ENCODE measurements at regions not wholly inside any gene's neighbourhood (a gene's known extent, or its start where the extent isn't known, plus 50 kb on each side); places are given as distances from the start of the nearest gene placed in this dataset.

- TF ChIP-seq, protein P1, sequence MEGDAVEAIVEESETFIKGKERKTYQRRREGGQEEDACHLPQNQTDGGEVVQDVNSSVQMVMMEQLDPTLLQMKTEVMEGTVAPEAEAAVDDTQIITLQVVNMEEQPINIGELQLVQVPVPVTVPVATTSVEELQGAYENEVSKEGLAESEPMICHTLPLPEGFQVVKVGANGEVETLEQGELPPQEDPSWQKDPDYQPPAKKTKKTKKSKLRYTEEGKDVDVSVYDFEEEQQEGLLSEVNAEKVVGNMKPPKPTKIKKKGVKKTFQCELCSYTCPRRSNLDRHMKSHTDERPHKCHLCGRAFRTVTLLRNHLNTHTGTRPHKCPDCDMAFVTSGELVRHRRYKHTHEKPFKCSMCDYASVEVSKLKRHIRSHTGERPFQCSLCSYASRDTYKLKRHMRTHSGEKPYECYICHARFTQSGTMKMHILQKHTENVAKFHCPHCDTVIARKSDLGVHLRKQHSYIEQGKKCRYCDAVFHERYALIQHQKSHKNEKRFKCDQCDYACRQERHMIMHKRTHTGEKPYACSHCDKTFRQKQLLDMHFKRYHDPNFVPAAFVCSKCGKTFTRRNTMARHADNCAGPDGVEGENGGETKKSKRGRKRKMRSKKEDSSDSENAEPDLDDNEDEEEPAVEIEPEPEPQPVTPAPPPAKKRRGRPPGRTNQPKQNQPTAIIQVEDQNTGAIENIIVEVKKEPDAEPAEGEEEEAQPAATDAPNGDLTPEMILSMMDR (IDR thresholded peaks at IDR 0.05; ENCODE audit: low read depth, low read length): no peak
- no peak overlapping the region for H3K27ac ChIP-seq
- no peak overlapping the region for H3K4me3 ChIP-seq
- H3K4me1 ChIP-seq (ENCODE audit: low read depth): peaks cover 7% of the 10 kb centered on the region
- no peaks in the 10 kb centered on the region for H3K36me3 ChIP-seq
- no peak for DNase-seq (ENCODE audit: low read depth in 1 of 2, low spot score in 1 of 2)
- H3K27me3 ChIP-seq: no peaks in the 10 kb centered on the region
- H3K9me3 ChIP-seq (ENCODE audit: low read depth): no peaks in the 10 kb centered on the region
Measured at GRCh38 chr5:173774271-173774761, 113.8 kb upstream of the CPEB4 start.

GRCh38 chr5:173775261-173776197 lies 112.6 kb upstream of the CPEB4 start:
- H3K9me3 ChIP-seq (ENCODE audit: low read depth): no peaks in the 10 kb centered on the region
- H3K27me3 ChIP-seq: no peaks in the 10 kb centered on the region
- TF ChIP-seq, protein P1 (IDR thresholded peaks at IDR 0.05; ENCODE audit: low read depth, low read length): no peak

DNA sequence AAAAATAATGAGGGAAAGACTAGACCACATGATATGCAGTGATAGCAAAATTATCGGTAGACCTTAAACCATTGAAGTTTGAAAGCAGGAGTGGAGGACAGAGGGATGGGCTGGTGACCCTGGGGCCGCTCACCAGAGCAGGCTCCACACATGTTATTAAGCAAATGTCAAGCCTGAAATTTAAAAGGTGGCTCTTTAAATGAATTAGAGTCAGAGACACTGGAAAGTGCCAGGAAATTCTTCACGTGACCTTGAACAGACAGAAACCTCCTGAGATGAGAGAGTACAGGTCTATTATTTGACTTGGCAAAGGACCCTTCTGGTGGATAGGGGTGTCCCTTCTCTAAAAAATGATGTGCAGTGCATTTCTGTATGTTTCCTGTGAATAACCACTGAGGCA lies 111.0 kb upstream of the CPEB4 start:
- TF ChIP-seq, protein P1 (IDR thresholded peaks at IDR 0.05; ENCODE audit: low read depth, low read length): no peak
- no peaks in the 10 kb centered on the region for H3K4me1 ChIP-seq (ENCODE audit: low read depth)
- no peak for DNase-seq (ENCODE audit: low read depth in 1 of 2, low spot score in 1 of 2)
- no peaks in the 10 kb centered on the region for H3K36me3 ChIP-seq
- H3K9me3 ChIP-seq (ENCODE audit: low read depth): no peaks in the 10 kb centered on the region
- no peak overlapping the region for H3K27ac ChIP-seq
- no peak overlapping the region for H3K4me3 ChIP-seq
- H3K27me3 ChIP-seq: no peaks in the 10 kb centered on the region

More at GRCh38 chr5:173775261-173776197, 112.6 kb upstream of the CPEB4 start:
- Histone ChIP-seq H3K4me1 (ENCODE audit: low read depth) (peaks cover 7% of the 10 kb centered on the region), H3K36me3 (no peaks in the 10 kb centered on the region), H3K4me3 (no peak overlapping the region), H3K27ac (no peak overlapping the region)
- no peak for DNase-seq (ENCODE audit: low read depth in 1 of 2, low spot score in 1 of 2)

- Histone ChIP-seq H3K9me3 (ENCODE audit: low read depth) (no peaks in the 10 kb centered on the region), H3K36me3 (no peaks in the 10 kb centered on the region), H3K27ac (no peak overlapping the region), H3K4me1 (ENCODE audit: low read depth) (no peaks in the 10 kb centered on the region), H3K27me3 (no peaks in the 10 kb centered on the region), H3K4me3 (no peak overlapping the region)
- no peak for DNase-seq (ENCODE audit: low read depth in 1 of 2, low spot score in 1 of 2)
- TF ChIP-seq, protein P1 (IDR thresholded peaks at IDR 0.05; ENCODE audit: low read depth, low read length): no peak
Measured at GRCh38 chr5:173777674-173778073, 110.5 kb upstream of the CPEB4 start.

- no peaks in the 10 kb centered on the region for H3K4me1 ChIP-seq (ENCODE audit: low read depth)
- TF ChIP-seq, protein P1 (IDR thresholded peaks at IDR 0.05; ENCODE audit: low read depth, low read length): no peak
- H3K27me3 ChIP-seq: no peaks in the 10 kb centered on the region
- H3K9me3 ChIP-seq (ENCODE audit: low read depth): no peaks in the 10 kb centered on the region
- DNase-seq (ENCODE audit: low read depth in 1 of 2, low spot score in 1 of 2): no peak
- no peak overlapping the region for H3K4me3 ChIP-seq
- no peaks in the 10 kb centered on the region for H3K36me3 ChIP-seq
- no peak overlapping the region for H3K27ac ChIP-seq
Measured at GRCh38 chr5:173778152-173778782, 109.9 kb upstream of the CPEB4 start.

Data from cardiac muscle cell (in vitro differentiated cells and primary cell).